ENCODE measurements at regions not wholly inside any gene's neighbourhood (a gene's known extent, or its start where the extent isn't known, plus 50 kb on each side); places are given as distances from the start of the nearest gene placed in this dataset.

DNA sequence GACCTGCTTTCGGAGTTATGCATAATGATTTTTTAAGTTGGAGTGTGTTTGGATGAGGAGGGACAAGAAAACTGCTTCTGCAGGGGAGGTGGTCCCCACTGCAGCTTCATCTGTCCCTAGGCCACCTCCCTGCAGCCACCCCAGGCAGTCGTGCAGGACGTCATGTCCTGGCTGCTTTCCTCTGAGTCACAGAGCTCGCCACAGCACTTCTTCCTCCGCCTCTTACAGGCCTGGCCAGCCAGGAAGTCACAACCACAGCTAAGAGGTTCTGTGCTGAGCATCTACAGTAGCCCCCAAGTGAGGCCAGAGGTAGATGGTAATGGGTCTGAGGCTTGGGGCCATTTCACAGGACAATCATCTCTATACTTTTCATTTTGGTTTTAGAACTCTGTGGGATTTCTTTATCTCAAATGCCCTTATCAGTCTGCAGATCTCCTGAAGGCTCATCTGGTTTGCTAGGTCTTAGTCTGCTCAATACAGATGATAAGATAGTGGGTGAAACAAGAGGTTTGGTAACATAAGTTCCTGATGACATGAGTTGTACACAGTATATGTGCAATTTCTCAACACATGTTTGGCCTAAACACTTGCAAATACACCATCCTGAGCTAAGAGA lies 106.4 kb downstream of the ARF6 start:
- peak; percentile 43 to 60 (median 55) for DNase-seq (ENCODE audit: low read depth in 2 of 3, low spot score in 2 of 3)

DNA sequence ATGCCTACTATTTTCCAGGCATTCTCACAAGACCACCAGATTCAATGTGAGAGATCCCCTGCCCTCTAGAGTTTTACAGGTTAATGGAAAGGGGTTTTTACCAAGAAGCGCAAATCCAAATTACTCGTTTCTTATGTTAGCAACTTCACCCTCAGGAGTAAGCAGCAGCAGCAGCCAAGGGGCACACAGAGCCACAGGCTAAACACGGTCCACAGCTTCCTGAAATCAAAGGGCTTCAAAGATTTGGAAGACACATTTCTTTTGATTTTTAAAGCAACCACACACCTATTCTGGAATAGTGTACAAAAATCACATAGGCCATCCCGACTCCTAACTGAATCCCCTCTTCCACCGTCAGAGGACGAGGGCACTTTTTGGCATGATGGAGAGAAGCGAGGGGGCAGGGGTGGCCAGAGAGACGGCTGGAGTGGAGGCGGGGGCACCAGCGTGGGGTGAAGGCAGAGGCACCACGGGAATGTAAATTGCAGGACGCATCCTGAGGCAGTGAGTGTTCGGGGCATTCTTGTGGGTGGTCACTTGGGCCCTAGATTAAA lies 107.0 kb downstream of the ARF6 start:
- no peak for DNase-seq (ENCODE audit: low read depth in 2 of 3, low spot score in 2 of 3)

DNA sequence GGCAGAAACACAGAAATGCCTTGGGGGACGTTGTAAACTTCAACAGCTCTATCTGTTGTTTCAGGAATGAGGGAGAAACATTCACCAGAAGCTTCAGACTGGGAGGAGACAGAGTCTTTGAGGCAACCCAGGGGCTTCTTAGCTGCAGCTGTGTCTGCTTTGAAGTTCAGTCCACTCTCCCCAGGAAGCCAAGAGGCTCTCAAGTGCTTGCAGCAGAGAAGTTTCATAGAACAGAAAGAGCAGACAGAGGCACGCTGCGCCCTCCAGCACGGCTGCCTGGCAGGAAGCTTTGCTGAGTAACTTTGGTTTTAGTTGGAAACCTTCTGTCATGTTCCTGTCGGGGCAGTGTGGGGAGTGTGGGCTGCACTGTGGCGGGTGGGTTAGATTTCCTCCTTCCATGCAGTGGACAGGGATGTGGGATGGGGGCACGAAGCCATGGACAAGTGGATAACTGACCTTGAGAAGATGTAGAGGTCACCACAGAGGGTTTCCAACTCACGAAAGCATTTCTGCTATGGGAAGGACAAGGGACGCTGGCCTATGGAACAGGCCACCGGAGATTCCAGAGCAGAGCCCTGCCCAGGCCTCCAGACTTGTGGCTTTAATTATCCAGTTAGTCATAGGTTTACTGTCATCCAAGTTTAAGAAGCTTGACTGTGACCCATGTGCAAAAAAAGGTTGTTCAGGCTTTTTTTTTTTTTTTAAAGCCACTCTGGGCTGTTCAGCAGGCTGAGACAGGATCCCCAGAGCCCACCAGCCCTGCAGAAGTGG lies 107.7 kb downstream of the ARF6 start:
- DNase-seq (ENCODE audit: low read depth in 2 of 3, low spot score in 2 of 3): peak; percentile 70 to 79 (median 74)

DNA sequence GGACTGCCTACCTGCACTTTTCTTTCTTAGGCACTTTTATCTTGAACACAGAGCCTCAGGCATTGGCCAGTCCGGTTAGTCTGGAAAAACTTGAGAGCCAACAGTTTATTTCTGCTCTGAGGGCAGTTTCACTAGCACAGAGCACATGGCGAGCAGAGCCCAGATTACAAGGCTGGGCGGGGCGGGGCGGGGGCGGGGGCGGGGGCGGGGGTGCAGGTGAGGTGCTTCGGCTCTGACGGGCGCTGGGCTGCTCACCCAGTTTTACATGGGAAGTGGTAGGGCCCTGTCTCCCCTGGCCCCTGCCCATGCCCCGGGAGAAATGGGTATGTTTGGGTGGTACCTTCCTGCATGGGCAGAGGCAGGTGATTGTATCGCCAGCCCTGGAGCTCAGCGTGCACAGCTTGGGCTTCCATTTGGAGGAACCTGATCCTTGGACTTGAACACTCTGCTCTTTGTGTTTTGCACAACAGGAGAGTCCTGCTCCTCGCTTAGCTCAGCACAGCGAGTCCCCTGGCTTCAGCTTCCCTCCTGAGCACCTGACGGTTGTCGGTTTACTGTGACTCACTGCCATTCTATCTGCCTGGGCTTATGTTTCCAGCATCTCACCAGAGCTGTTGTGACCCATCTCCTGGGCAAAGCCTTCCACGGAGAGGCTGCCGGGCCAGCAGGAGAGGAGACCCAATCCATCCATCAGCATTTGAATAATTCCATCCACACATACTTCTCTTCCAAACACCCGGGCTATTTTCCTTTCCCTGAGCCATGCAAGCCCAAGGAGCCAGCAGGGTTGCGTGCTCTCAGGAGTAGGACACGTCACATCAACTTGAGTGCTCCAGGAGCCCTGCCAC lies 108.5 kb downstream of the ARF6 start:
- DNase-seq (ENCODE audit: low read depth in 2 of 3, low spot score in 2 of 3): peak; percentile 55 to 64 (median 58)

DNA sequence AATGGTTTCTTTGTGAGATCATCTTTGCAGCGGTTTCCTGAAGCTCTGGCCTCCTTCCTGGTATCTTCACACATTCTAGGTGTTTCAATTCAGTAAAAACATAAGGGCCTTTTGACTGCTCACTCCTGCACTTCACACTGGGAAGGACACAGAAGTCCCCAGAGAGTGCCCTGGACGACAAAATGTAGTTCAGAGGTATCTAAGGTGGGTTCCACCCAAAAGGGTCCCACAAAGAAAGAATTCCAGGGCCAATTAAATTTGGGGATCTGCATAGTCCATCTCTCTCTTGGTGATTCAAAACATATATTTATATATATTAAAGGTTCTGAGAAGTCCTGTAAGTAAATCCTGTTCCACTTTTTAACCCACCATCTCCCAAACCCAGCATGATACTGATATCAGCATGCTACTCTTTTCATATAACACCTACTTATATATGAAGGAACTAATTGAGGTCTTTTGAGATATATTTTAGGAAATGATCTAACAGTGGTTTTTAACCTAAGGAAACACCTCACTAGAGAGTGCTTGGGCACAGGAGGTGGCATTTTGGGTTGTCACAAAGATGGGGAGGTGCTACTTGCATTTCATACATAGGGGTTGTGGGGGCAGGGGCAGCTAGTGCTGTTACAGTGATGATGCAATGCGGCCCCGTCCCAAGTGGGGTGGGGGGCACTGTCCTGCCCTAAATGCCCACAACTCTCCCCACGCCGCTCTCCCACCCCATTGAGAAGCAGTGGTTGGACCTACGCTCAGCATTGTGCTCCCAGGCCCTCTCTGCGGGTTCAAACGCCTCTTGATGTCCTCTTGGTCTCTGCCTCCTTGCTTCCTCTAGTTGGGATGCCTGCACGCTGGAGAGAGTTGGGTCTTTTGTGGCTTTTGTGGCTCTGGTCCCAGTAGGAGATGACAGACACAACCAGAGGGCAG lies 109.4 kb downstream of the ARF6 start:
- DNase-seq (ENCODE audit: low read depth in 2 of 3, low spot score in 2 of 3): peak; percentile 21 to 45 (median 42)

DNA sequence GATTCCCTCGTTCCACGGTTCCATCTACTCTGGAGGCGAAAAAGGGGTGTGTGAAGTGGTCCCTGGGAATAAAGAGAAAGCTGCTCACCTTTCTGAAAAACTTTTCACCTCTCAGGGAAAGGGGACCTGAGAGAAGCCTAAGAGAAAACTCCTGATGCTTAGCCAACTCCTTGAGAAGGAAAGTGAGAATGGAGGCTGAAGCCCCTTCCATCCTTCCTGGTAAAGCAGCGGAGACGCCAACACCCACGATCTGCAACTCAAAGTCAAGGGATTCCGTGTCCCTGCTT lies 110.0 kb downstream of the ARF6 start:
- DNase-seq (ENCODE audit: low read depth in 2 of 3, low spot score in 2 of 3): no peak

DNA sequence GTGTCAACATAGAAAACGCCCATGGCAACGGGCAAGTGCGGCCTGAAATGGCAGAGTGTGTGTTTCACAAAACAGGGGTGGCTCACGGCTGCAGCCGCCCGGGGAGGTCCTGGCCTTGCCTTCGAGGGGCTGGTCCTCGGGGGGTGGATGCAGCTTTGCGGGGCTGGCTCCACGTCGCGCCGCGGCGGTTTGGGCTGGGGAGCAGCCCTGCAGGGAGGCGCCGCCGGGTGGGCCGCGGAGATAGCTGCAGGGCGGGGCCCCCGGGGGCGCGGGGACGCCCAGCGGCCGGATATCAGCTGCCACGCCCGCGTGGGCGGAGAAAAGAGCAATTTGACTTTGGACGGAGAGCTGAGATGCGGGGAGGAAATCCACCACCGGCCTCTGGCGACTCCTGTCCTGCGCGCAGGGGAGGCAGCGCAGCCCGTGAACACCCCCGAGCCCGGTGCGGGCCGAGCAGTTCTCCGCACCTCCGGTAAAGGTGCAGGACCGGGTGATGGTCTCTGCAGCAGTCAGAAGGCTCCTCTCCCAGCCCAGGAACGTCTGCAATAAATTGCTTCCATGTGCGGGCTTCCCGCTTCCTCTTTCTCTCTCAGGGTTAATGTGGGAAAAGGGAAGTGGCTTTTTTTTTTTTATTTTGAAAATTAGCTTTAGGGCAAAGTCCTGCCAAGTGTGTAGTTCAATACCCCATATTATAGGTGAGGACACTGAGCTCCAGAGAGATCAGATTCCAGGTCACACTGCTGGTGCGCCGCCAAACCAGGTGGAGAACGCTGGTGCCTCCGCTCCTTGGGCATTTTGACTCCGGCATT lies 110.5 kb downstream of the ARF6 start:
- peak; percentile 69 to 87 (median 75) for DNase-seq (ENCODE audit: low read depth in 2 of 3, low spot score in 2 of 3)

DNA sequence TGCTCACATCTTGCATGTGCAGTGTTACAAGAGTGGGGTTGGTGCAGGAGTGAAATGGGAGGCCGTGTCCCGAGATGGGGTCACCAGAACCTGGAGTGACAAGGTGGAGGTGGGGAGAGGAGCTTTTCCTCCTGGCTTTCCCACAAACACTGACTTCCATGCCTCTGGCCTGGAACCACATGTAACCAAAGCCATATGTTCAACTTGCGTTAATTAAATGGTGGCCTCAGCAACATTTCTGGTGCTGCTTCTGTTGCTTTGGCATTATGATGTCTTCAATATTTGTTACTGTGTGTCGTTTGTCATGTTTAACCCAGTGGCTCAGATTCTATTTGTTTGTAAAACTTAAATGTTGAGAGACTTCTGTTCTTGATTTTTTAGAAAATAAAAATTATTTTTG lies 110.2 kb downstream of the VCPKMT start:
- no peak for DNase-seq (ENCODE audit: low read depth in 2 of 3, low spot score in 2 of 3)

DNA sequence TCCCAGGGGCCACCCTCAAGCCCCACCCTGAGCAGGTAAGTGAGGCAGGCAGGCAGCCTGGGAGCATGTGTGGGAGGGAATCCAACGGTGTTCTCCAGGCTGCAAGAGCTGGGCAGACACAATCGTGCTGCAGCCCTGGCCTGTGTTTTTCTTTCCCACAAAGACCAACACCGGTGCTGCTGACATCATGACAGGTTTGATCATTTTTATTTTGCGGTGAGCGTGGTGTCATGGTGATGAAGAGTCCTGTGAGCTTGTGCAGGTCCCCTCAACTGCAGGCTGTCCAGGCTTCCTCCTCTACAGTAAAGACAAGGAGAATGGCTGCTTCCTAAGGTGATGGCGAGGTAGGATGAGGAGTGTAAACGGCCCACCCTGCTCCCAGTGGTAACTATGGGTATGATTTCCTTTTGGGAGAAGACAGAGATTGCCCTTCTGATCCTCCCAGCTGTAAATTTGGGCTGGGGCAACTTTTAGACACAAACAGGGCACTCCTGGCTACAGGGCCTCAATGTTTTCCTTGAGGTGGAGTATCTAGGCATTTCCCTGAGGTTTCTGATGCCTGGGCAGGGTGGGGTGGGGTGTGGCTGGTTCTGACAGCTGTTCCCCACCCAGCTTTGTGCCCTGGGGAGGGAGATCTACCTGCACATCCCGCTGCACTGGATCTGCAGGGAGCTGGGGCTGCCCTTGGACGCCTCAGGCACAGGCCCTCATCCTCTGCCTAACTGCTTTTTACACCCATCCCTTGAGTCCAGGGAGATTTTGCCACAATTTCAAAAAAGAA lies 109.1 kb downstream of the VCPKMT start:
- DNase-seq (ENCODE audit: low read depth in 2 of 3, low spot score in 2 of 3): no peak

DNA sequence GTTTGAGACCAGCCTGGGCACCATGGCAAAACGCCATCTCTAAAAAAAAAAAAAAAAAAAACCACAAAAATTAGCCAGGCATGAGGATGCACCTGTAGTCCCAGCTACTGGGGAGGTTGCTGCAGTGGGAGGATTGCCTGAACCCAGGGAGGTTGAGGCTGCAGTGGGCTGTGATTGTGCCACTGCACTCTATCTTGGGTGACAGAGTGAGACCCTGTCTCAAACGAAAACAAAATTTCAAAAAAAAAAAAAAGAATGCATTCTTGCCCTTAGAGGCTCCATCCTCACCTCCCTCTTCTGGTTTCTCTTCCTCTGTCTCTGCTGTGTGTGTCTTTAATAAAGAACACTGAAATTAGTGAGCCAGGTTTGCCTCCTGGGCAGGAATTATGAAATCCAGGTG lies 107.8 kb downstream of the VCPKMT start:
- no peak for DNase-seq (ENCODE audit: low read depth in 2 of 3, low spot score in 2 of 3)

DNA sequence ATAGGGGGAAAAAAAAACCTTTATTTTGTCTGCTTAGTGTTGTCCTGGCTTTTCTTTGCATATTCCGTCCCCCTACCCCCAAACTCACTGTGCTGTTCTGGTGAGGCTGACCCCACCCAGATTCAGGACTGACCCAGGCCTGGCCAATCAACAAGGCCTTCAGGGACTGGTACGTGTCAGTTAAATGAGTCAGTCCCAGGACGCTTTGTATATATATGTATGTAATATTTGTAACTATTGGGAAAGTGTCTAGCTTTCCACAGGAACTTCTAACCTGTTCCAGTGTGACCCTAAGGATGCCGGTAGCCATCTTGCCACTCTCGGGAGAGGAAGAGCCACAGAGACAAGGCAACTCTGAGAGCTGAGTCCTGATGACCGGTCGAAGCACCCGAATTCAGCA lies 107.4 kb downstream of the VCPKMT start:
- no peak for DNase-seq (ENCODE audit: low read depth in 2 of 3, low spot score in 2 of 3)

DNA sequence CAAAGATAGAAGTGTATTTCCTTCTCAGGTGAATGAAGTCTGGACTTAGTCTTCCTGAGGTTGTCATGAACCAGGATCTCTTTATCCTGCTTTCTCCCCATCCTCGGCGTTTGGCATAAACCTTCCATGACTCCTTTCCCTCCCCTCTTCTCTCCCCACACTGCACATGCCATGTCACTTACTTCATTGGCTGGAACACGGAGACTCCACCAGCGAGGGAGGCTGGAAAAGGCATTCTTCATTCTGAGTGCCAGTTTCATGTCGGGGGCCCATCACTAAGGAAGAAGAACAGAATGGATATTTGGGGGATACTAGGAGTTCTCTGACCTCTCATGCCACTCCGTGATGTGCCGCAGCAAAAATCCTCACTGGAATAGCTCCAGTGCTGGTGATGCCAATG lies 105.6 kb downstream of the VCPKMT start:
- DNase-seq (ENCODE audit: low read depth in 2 of 3, low spot score in 2 of 3): no peak

DNA sequence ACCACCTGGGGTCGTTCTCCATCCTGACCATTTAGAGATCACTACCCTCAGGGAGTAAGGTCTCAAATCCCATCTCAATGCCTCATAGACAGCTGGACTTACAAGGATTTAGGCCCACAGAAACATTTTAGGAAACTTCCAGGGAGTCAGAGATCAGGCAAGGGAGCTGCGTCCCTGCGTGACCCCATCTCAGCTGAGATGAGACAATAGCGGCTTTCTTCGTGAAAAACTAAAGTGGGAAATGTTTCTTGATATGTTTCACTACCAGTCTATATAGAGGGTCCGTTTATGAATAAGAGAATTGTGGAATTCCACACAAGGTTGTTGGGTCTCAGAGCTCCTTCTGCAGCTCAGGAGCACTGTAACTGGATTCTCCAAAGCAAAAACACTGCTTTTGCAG lies 105.1 kb downstream of the VCPKMT start:
- no peak for DNase-seq (ENCODE audit: low read depth in 2 of 3, low spot score in 2 of 3)

DNA sequence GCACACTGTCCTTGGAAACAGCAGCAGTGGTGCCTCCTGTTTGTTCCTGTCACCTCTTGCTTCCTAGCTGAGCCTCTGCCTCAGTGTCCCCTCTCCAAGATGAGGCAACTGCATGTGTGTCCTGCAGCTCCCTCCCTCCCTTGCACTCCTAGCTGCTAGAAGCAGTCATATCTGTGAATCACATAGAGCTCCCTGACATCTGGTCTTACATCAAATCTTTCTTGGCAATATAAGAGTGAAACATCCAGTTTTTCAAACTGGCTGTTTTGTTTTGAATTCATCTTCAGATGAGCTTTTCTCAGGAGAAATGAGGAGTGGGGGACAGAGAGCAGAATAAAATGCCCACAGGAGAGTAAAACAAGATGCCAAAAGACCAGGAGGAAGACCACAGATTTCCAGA lies 103.7 kb downstream of the VCPKMT start:
- DNase-seq (ENCODE audit: low read depth in 2 of 3, low spot score in 2 of 3): no peak

DNA sequence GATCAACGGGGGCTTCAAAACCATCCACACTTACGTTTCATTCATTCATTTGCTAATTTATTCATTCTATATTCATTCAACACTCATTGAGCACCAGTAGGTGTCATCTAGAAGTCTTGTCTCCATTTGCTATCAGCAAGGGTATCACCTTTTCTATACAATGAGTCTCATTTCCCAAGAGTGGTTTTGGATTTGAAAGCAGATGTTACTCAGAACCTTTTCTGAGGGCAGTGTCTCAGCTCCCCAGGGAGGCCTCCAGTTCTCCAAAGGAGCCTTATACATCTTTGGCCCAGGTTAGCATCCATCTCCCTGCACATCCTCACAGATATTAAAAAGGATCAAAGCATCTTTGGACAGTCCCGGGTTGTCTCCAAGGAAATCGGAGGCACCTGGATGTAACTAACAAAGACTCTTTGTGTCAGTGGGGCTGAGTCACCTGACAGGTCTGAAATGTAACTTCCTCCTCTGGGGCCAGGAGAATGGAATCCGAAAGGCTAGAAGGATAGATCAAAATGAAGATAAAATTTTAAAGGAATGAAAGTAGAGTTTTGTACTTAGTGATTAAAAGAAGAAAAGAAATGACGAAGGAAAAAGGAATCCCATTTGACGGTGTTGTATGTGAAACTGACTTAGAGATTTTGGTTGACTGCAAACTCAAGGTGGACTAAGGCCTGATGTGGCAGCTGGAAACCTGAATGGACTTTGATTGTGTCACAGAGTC lies 103.0 kb downstream of the VCPKMT start:
- DNase-seq (ENCODE audit: low read depth in 2 of 3, low spot score in 2 of 3): no peak

DNA sequence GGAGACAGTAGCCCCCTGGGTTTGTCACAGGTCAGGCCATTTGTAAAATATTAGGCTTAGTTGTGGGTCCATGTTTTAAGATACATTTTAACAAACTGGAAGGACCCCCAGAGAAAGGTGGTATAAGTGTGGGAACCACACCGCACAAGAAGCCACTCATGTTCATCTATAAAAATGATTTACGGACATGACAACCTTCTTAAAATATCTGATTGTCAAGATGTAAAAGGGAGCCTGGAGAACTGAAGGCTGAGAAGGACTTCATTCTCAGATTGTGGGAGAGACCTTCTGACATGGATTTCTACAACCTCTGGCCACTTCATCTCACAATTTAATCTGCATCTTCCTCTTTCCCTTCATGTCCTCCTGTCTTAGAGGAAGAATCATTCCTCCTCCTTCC lies 102.4 kb downstream of the VCPKMT start:
- DNase-seq (ENCODE audit: low read depth in 2 of 3, low spot score in 2 of 3): no peak

DNA sequence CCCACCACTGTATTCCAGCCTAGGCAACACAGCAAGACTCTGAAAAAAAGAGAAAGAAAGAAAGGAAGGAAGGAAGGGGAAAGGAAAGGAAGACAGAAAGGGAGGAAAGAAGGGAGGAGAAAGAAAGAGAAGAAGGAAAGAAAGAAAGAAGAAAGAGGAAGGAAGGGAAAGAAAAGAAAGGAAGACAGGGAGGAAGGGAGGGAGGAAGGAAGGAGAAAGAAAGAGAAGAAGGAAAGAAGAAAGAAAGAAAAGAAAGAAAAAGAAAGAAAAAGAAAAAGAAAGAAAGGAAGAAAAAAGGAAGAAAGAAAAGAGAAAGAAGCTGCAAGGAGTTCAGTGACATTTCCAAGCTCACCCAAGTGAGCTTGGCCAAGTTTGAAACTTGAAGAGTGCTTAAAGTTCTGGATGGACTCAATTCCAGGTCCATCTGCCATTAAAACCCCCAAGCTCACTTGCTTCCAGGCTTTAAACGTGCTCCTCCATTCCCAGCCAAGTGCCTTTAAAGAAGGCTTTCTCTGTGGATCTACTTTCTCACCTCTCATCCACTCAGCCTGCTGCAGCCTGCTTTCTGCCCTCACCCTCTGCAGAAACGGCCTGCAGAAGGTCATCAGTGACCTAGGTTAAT lies 101.5 kb downstream of the VCPKMT start:
- no peak for DNase-seq (ENCODE audit: low read depth in 2 of 3, low spot score in 2 of 3)

DNA sequence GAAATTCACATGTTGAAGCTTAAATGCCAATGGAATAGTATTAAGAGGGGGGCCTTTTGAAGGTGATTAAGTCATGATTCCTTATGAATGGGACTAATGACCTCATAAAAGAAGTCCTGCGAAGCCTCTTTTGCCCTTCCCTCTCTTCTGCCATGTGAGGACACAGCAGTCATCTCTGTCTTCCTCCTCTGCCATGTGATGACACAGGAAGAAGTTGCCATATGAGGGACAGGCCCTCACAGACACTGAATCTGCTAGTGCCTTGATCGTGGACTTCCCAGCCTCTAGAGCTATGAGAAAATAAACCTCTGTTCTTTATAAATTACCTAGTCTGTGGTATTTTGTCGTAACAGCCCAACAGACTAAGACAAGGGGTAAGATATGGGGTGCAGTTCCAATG lies 100.7 kb downstream of the VCPKMT start:
- DNase-seq (ENCODE audit: low read depth in 2 of 3, low spot score in 2 of 3): no peak
